ENCODE measurements at regions not wholly inside any gene's neighbourhood (a gene's known extent, or its start where the extent isn't known, plus 50 kb on each side); places are given as distances from the start of the nearest gene placed in this dataset.
"Not testable (repeated sequence)": the region's sequence is repeated elsewhere in the genome, so short reads cannot be mapped to it uniquely, and the experiment has no call there.

- H3K9me3 ChIP-seq (ENCODE audit: insufficient read depth, low read length); H3K9ac ChIP-seq (ENCODE audit: low read length); H3K4me2 ChIP-seq (ENCODE audit: low read length): not testable (repeated sequence)
Measured at GRCh38 chr22:16090991-16091390, 401.2 kb downstream of the POTEH start.

GRCh38 chr22:16105121-16105520 is 415.3 kb downstream of the POTEH start:
- H3K36me3 ChIP-seq (replicated peaks; ENCODE audit: low read depth, low read length); H3K27ac ChIP-seq (ENCODE audit: low read length); H3K4me3 ChIP-seq (ENCODE audit: low read length); H3K79me2 ChIP-seq (ENCODE audit: low read length); H3K4me2 ChIP-seq (ENCODE audit: low read length); H3K9ac ChIP-seq (ENCODE audit: low read length); H3K9me3 ChIP-seq (ENCODE audit: insufficient read depth, low read length); H2AFZ ChIP-seq (ENCODE audit: low read depth, low read length); H3K4me1 ChIP-seq (ENCODE audit: low read length); H3K27me3 ChIP-seq (ENCODE audit: low read depth, low read length); H4K20me1 ChIP-seq (ENCODE audit: insufficient read depth, low read length): not testable (repeated sequence)

More at GRCh38 chr22:16090991-16091390, 401.2 kb downstream of the POTEH start:
- H3K79me2 ChIP-seq (ENCODE audit: low read length); H3K27me3 ChIP-seq (ENCODE audit: low read depth, low read length); H3K36me3 ChIP-seq (replicated peaks; ENCODE audit: low read depth, low read length); H4K20me1 ChIP-seq (ENCODE audit: insufficient read depth, low read length); H3K4me1 ChIP-seq (ENCODE audit: low read length); H3K27ac ChIP-seq (ENCODE audit: low read length); H3K4me3 ChIP-seq (ENCODE audit: low read length); H2AFZ ChIP-seq (ENCODE audit: low read depth, low read length): not testable (repeated sequence)

- H2AFZ ChIP-seq (ENCODE audit: low read depth, low read length); H3K36me3 ChIP-seq (replicated peaks; ENCODE audit: low read depth, low read length); H3K27me3 ChIP-seq (ENCODE audit: low read depth, low read length); H4K20me1 ChIP-seq (ENCODE audit: insufficient read depth, low read length); H3K9me3 ChIP-seq (ENCODE audit: insufficient read depth, low read length); H3K9ac ChIP-seq (ENCODE audit: low read length); H3K4me1 ChIP-seq (ENCODE audit: low read length); H3K79me2 ChIP-seq (ENCODE audit: low read length); H3K27ac ChIP-seq (ENCODE audit: low read length); H3K4me2 ChIP-seq (ENCODE audit: low read length); H3K4me3 ChIP-seq (ENCODE audit: low read length): not testable (repeated sequence)
Measured at GRCh38 chr22:16131456-16131855, 441.6 kb downstream of the POTEH start.

GRCh38 chr22:16131918-16132317 is 442.1 kb downstream of the POTEH start:
- Histone ChIP-seq H3K4me3 (ENCODE audit: low read length) (no peak overlapping the region), H2AFZ (ENCODE audit: low read depth, low read length) (no peak overlapping the region), H3K36me3 (replicated peaks; ENCODE audit: low read depth, low read length) (no peaks in the 10 kb centered on the region), H3K27me3 (ENCODE audit: low read depth, low read length) (no peaks in the 10 kb centered on the region), H3K9me3 (ENCODE audit: insufficient read depth, low read length) (no peaks in the 10 kb centered on the region), H3K4me2 (ENCODE audit: low read length) (no peak overlapping the region), H3K4me1 (ENCODE audit: low read length) (no peaks in the 10 kb centered on the region), H4K20me1 (ENCODE audit: insufficient read depth, low read length) (no peaks in the 10 kb centered on the region), H3K27ac (ENCODE audit: low read length) (no peak overlapping the region), H3K79me2 (ENCODE audit: low read length) (no peaks in the 10 kb centered on the region), H3K9ac (ENCODE audit: low read length) (no peak overlapping the region)
- no peak for TF ChIP-seq CTCF (IDR thresholded peaks at IDR 0.05; ENCODE audit: low read depth, low read length)
- TF ChIP-seq EZH2phosphoT487 (IDR thresholded peaks at IDR 0.05; ENCODE audit: low read depth), result no peak

GRCh38 chr22:16132598-16132997 is 442.8 kb downstream of the POTEH start:
- H4K20me1 ChIP-seq (ENCODE audit: insufficient read depth, low read length); H3K4me3 ChIP-seq (ENCODE audit: low read length); H3K9me3 ChIP-seq (ENCODE audit: insufficient read depth, low read length); H3K27me3 ChIP-seq (ENCODE audit: low read depth, low read length); H3K79me2 ChIP-seq (ENCODE audit: low read length); H3K27ac ChIP-seq (ENCODE audit: low read length); H2AFZ ChIP-seq (ENCODE audit: low read depth, low read length); H3K9ac ChIP-seq (ENCODE audit: low read length); H3K4me1 ChIP-seq (ENCODE audit: low read length); H3K4me2 ChIP-seq (ENCODE audit: low read length); H3K36me3 ChIP-seq (replicated peaks; ENCODE audit: low read depth, low read length): not testable (repeated sequence)

GRCh38 chr22:16146101-16146500 is 446.5 kb downstream of the CCT8L2 start:
- H2AFZ ChIP-seq (ENCODE audit: low read depth, low read length); H3K4me2 ChIP-seq (ENCODE audit: low read length): not testable (repeated sequence)
- H3K27ac ChIP-seq (ENCODE audit: low read length), result peak overlapping the region; percentile 94

More at GRCh38 chr22:16146101-16146500, 446.5 kb downstream of the CCT8L2 start:
- Histone ChIP-seq H3K9me3 (ENCODE audit: insufficient read depth, low read length) (peaks cover 12% of the 10 kb centered on the region; the same call in 1 of the 2 replicates), H3K4me1 (ENCODE audit: low read length) (peaks cover 16% of the 10 kb centered on the region)
- H3K9ac ChIP-seq (ENCODE audit: low read length); H3K36me3 ChIP-seq (replicated peaks; ENCODE audit: low read depth, low read length); H4K20me1 ChIP-seq (ENCODE audit: insufficient read depth, low read length); H3K4me3 ChIP-seq (ENCODE audit: low read length); H3K27me3 ChIP-seq (ENCODE audit: low read depth, low read length); H3K79me2 ChIP-seq (ENCODE audit: low read length): not testable (repeated sequence)

Data from OCI-LY3 (cell line).